ENCODE measurements at regions not wholly inside any gene's neighbourhood (a gene's known extent, or its start where the extent isn't known, plus 50 kb on each side); places are given as distances from the start of the nearest gene placed in this dataset.
A peak's percentile ranks its signal among the peaks of the same experiment; 100 is the strongest.

DNA sequence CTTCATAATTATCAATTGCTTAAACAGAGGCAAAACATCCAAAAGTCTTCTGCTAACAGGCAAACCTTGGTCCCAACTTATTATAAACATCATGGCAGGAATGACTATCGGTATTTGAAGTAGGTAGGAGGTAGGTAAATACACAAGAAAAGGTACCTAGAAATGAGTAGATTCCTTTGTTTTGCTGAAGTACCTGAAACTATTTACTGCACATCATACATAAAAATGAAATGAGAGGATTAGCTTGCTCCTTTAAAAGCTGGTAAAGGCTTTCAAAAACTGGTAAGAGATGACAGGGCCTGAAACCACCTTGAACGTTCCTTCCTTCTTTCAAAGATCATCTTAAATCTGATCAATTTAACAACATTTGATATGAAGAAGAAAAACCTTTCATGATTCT is 55.2 kb upstream of the MAPRE2 start:
- H3K9me3 ChIP-seq = no peaks in the 10 kb centered on the region
- H3K36me3 ChIP-seq = no peaks in the 10 kb centered on the region
- TF ChIP-seq, protein P1, sequence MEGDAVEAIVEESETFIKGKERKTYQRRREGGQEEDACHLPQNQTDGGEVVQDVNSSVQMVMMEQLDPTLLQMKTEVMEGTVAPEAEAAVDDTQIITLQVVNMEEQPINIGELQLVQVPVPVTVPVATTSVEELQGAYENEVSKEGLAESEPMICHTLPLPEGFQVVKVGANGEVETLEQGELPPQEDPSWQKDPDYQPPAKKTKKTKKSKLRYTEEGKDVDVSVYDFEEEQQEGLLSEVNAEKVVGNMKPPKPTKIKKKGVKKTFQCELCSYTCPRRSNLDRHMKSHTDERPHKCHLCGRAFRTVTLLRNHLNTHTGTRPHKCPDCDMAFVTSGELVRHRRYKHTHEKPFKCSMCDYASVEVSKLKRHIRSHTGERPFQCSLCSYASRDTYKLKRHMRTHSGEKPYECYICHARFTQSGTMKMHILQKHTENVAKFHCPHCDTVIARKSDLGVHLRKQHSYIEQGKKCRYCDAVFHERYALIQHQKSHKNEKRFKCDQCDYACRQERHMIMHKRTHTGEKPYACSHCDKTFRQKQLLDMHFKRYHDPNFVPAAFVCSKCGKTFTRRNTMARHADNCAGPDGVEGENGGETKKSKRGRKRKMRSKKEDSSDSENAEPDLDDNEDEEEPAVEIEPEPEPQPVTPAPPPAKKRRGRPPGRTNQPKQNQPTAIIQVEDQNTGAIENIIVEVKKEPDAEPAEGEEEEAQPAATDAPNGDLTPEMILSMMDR (IDR thresholded peaks at IDR 0.05) = no peak
- TF ChIP-seq POLR2A (IDR thresholded peaks at IDR 0.05) = no peak
- no peak for TF ChIP-seq POLR2AphosphoS5 (IDR thresholded peaks at IDR 0.05)
- no peak for TF ChIP-seq EP300 (IDR thresholded peaks at IDR 0.05)
- no peak overlapping the region for H3K4me3 ChIP-seq
- 89% methylated on average over 2 of the region's 2 CpGs for WGBS, 2 donors (ENCODE audit: low coverage in 1 of 2)
- no peaks in the 10 kb centered on the region for H3K27me3 ChIP-seq
- ATAC-seq = no peak
- H3K4me1 ChIP-seq = peaks cover 0 to 4% (median 0%) of the 10 kb centered on the region in 3 donors
- H3K27ac ChIP-seq = no peak overlapping the region

DNA sequence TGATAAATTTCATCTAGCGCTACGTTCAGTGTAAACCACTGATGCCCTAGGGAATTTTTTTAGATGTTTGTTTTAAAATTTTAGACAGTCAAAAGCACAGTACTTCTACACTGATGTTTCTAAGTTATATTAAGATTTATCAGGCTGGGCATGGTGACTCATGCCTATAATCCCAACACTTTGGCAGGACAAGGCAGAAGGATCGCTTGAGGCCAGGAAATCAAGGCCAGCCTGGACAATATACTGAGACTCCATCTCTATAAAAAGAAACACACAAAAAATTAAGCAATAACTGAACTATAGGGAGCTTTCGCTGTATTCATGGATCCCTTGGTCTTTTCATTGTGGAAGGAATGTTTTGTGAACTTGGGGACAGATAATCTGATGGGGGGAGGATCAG is 50.6 kb upstream of the MAPRE2 start:
- no peak for ATAC-seq
- 24 to 28% methylated on average over 3 to 4 of the region's 4 CpGs for whole genome bisulfite sequencing, 2 donors (ENCODE audit: low coverage in 1 of 2)
- no peak overlapping the region for H3K27ac ChIP-seq

DNA sequence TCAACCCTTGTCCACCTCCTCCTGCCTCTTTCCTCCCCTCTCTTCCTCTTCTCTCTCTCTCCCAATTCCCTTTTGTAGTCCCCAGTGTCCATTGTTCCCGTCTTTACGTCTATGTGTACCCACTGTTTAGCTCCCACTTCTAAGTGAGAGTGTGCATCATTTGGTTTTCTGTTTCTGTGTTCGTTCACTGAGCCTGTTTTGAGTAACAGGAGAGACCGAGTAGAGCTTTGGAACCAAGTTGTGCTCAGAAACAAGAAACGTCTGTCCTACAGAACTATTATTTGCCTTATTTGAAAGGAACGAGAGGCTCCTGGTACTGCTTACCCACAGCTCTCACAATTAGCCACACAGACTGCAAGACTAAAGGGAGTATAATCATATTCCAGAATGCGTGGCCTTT is 50.1 kb upstream of the MAPRE2 start:
- Histone ChIP-seq H3K27me3 (no peaks in the 10 kb centered on the region), H3K4me3 (no peak overlapping the region), H3K27ac (no peak overlapping the region), H3K9me3 (no peaks in the 10 kb centered on the region), H3K36me3 (no peaks in the 10 kb centered on the region), H3K4me1 (peaks cover 0 to 12% (median 0%) of the 10 kb centered on the region in 3 donors)
- WGBS, 2 donors (ENCODE audit: low coverage in 1 of 2) = 88 to 90% methylated on average over 7 of the region's 7 CpGs
- TF ChIP-seq EP300 (IDR thresholded peaks at IDR 0.05) (no peak), POLR2AphosphoS5 (IDR thresholded peaks at IDR 0.05) (no peak), POLR2A (IDR thresholded peaks at IDR 0.05) (no peak)
- ATAC-seq = no peak

More for the DNA sequence above, 50.6 kb upstream of the MAPRE2 start:
- Histone ChIP-seq H3K9me3 (no peaks in the 10 kb centered on the region), H3K4me3 (no peak overlapping the region), H3K27me3 (no peaks in the 10 kb centered on the region), H3K36me3 (no peaks in the 10 kb centered on the region), H3K4me1 (peaks cover 0 to 12% (median 0%) of the 10 kb centered on the region in 3 donors)
- TF ChIP-seq EP300 (IDR thresholded peaks at IDR 0.05) = no peak
- no peak for TF ChIP-seq POLR2A (IDR thresholded peaks at IDR 0.05)
- TF ChIP-seq, protein P1 (IDR thresholded peaks at IDR 0.05) = no peak
- TF ChIP-seq POLR2AphosphoS5 (IDR thresholded peaks at IDR 0.05) = peak; percentile 38

Measured in gastroesophageal sphincter (tissue), 4 donors.